AG04450 (cell line): ENCODE measurements at regions not wholly inside any gene's neighbourhood (a gene's known extent, or its start where the extent isn't known, plus 50 kb on each side); places are given as distances from the start of the nearest gene placed in this dataset.

Source experiments
- CTCF ChIA-PET: fragments of 300-600, 350-600 bp; formaldehyde crosslinking; extraction: SDS; loops from one replicate; lab custom pipeline; 2022; ENCODE audit warnings: antibody characterized with exemption, inconsistent platforms; lab: Charles Lee
- POLR2A ChIA-PET: fragments of 350-600 bp; formaldehyde crosslinking; extraction: SDS; loops from one replicate; lab custom pipeline; 2021; ENCODE audit warnings: antibody characterized with exemption, inconsistent platforms; lab: Yijun Ruan, JAX
- DNase-seq: peaks from one replicate; pipeline ENCODE4 v3.0.0-alpha.2; 2011; ENCODE audit warnings: low read depth, low spot score
- H3K27ac ChIP-seq: one replicate; pipeline ENCODE4 v1.5.1; 2012; ENCODE audit warnings: low read depth, low read length, control low read depth
- H3K27me3 ChIP-seq: one replicate; pipeline ENCODE4 v1.6.0; 2012; ENCODE audit warnings: low read length; ENCODE audit not compliant: control insufficient read depth, insufficient read depth
- H3K4me3 ChIP-seq: 2 replicates; pipeline ENCODE4 v1.5.1; 2011; ENCODE audit warnings: mild to moderate bottlenecking, low read depth, low read length, control low read depth
- H3K9me3 ChIP-seq: 2 replicates; pipeline ENCODE4 v1.5.1; 2012; ENCODE audit warnings: low read length; ENCODE audit not compliant: control insufficient read depth, insufficient read depth
- TF ChIP-seq, protein P1 (sequence below): IDR thresholded peaks from 2 replicates; pipeline ENCODE4 v1.5.1; 2011; ENCODE audit warnings: low read depth, low read length, control low read depth, inconsistent platforms

DNA sequence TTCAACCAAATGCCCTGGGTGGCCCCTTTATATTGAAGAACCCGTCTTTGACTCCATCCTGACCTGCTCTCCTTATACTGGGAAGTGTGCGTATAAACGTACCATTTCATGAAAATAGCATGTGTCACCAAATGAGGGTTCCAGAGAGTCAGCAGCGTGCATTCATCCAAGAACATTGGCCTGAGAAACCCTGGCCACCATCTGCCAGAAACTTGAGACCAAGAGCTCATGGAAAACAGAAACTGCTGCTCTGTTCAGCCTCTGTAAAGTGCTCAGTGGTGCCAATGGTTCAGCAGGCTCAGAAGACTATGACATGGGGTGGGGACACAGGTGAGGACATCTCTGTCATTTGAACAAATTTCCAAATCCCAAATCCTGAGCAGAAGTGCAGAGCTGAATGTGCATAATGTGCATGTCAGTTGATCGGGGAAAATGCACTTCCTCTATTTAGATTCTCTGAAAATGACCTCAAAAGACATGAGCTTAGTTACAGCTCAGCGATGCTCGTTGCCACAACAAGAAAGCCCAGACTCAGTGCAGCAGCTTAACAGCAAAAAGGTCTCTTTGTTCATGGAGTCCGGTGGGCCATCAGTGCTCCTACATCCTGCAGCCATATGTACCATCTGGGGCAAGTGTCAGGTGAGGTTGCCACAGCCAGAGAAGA is 176.1 kb downstream of the ATPSCKMT start:
- H3K4me3 ChIP-seq = no peak overlapping the region
- H3K27me3 ChIP-seq = peaks cover 13% of the 10 kb centered on the region
- TF ChIP-seq, protein P1, sequence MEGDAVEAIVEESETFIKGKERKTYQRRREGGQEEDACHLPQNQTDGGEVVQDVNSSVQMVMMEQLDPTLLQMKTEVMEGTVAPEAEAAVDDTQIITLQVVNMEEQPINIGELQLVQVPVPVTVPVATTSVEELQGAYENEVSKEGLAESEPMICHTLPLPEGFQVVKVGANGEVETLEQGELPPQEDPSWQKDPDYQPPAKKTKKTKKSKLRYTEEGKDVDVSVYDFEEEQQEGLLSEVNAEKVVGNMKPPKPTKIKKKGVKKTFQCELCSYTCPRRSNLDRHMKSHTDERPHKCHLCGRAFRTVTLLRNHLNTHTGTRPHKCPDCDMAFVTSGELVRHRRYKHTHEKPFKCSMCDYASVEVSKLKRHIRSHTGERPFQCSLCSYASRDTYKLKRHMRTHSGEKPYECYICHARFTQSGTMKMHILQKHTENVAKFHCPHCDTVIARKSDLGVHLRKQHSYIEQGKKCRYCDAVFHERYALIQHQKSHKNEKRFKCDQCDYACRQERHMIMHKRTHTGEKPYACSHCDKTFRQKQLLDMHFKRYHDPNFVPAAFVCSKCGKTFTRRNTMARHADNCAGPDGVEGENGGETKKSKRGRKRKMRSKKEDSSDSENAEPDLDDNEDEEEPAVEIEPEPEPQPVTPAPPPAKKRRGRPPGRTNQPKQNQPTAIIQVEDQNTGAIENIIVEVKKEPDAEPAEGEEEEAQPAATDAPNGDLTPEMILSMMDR = no peak
- ChIA-PET CTCF (interaction anchor here (0.6 kb wide), 1 partner anchor 308 kb away, joined by 3 read pairs; no protein-coding TSS in a partner anchor), POLR2A (no interaction called here)
- no peak overlapping the region for H3K27ac ChIP-seq
- H3K9me3 ChIP-seq = no peaks in the 10 kb centered on the region
- DNase-seq = no peak

DNA sequence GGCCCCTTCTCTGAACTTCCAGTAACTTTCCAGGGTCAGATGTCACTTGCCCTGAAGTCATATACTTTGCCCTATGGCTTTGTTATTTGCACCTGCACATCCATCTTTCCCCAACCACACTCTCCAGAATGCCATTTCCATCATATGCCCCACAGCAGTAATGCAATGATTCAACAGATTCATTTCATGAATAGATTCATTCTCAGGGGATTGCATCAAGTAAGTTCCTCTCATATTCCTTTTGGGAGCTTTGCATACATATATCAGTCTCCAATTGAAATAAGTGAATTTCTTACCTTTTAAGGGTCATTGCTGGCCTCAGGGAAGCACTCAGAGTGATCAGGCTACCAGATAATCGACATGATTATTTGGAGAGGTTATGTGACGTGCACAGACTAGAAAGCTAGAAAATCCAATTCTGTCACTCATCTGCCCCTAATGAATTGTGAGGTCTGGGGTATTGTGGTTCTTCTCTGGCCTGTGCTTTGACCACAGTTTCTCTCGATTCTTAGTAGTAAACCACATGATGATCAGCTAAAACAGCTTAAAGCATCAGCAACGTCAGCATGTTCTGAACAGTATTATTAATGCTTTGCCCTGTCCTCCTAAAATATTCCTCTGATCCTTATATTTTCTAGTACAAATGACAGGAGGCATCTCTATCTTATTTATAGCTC is 179.9 kb downstream of the ATPSCKMT start:
- POLR2A ChIA-PET = no interaction called here

DNA sequence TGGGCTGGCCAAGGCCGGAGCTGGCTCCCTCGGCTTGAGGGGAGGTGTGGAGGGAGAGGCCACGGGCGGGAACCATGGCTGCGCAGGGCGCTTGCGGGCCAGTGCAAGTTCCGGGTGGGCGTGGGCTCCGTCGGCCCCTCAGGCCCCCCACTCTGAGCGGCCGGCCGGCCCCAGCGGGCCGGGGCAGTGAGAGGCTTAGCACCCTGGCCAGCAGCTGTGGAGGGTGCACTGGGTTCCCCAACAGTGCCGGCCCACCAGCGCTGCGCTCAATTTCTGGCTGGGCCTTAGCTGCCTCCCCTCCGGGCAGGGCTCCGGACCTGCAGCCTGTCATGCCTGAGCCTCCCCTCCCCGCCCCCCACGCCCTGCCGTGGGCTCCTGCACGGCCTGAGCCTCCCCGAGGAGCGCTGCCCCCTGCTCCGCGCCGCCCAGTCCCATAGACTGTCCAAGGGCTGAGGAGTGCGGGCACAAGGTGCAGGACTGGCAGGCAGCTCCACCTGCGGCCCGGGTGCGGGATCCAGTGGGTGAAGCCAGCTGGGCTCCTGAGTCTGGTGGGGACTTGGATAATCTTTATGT is 184.2 kb downstream of the ATPSCKMT start:
- no peak for DNase-seq
- TF ChIP-seq, protein P1 = no peak
- Histone ChIP-seq H3K9me3 (peaks cover 8% of the 10 kb centered on the region; the same call in 1 of the 2 replicates), H3K4me3 (no peak overlapping the region), H3K27ac (no peak overlapping the region), H3K27me3 (peaks cover 4% of the 10 kb centered on the region)
- ChIA-PET POLR2A (no interaction called here), CTCF (interaction anchor here (0.6 kb wide), 1 partner anchor 133 kb away, joined by 5 read pairs; no protein-coding TSS in a partner anchor)

More for the DNA sequence above, 179.9 kb downstream of the ATPSCKMT start:
- Histone ChIP-seq H3K4me3 (no peak overlapping the region), H3K27ac (no peak overlapping the region), H3K27me3 (peaks cover 8% of the 10 kb centered on the region), H3K9me3 (peaks cover 8% of the 10 kb centered on the region; the same call in 1 of the 2 replicates)
- no peak for DNase-seq
- CTCF ChIA-PET = no interaction called here
- TF ChIP-seq, protein P1 = no peak

DNA sequence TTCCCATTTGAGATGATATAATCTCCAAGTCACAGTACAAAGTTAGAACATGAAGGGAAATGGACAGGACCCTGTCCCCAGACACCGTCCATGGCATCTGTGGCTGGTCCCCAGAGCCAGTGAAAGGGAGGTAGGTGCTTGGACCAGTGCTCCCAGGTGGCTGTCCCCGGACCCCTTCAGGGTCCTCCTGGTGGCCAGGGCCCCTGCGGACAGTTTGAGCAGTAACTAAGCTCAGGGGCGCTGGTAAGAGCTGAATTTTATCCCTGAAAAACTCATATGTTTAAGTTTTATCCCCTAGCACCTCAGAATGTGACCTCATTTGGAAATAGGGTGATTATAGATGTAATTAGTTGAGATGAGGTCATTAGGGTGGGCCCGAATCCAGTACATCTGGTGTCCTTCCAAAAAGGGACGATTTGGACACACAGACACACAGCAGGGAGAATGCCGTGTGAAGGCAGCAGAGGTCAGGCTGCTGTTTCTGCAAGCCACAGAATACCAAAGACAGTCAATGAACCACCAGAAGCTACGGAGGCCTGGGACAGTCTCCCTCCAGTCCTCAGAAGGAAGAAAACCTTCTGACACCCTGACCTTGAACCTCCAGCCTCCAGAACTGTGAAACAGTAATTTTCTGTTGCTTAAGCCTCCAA is 185.0 kb downstream of the ATPSCKMT start:
- CTCF ChIA-PET = no interaction called here
- H3K27me3 ChIP-seq = peaks cover 6% of the 10 kb centered on the region
- TF ChIP-seq, protein P1 = no peak
- H3K4me3 ChIP-seq = no peak overlapping the region
- no peak for DNase-seq
- H3K27ac ChIP-seq = no peak overlapping the region
- H3K9me3 ChIP-seq = peaks cover 8% of the 10 kb centered on the region; the same call in 1 of the 2 replicates
- POLR2A ChIA-PET = no interaction called here
